ENCODE measurements at regions not wholly inside any gene's neighbourhood (a gene's known extent, or its start where the extent isn't known, plus 50 kb on each side); places are given as distances from the start of the nearest gene placed in this dataset.

- no peak for TF ChIP-seq CTCF (IDR thresholded peaks at IDR 0.05)
- H3K4me3 Mint-ChIP-seq, result no peak overlapping the region
- peaks cover 31% of the 10 kb centered on the region for H3K4me1 Mint-ChIP-seq (ENCODE audit: low read depth)
- no peak overlapping the region for H3K27ac Mint-ChIP-seq
- no peak for DNase-seq
- no peaks in the 10 kb centered on the region for H3K9me3 Mint-ChIP-seq
- H3K36me3 Mint-ChIP-seq (ENCODE audit: low read depth), result no peaks in the 10 kb centered on the region
- H3K27me3 Mint-ChIP-seq (ENCODE audit: insufficient read depth), result no peaks in the 10 kb centered on the region; the same call in 1 of the 2 replicates
These were observed 522.5 kb downstream of the EPM2A start for GRCh38 chr6:145212813-145213212.

- H3K27me3 Mint-ChIP-seq (ENCODE audit: insufficient read depth), result no peaks in the 10 kb centered on the region; the same call in 1 of the 2 replicates
- no peak for DNase-seq
- H3K4me1 Mint-ChIP-seq (ENCODE audit: low read depth), result peaks cover 30% of the 10 kb centered on the region
- no peaks in the 10 kb centered on the region for H3K36me3 Mint-ChIP-seq (ENCODE audit: low read depth)
- H3K27ac Mint-ChIP-seq, result peak overlapping the region; percentile 14; the same call in 1 of the 2 replicates
- no peak overlapping the region; the same call in 1 of the 2 replicates for H3K4me3 Mint-ChIP-seq
- TF ChIP-seq CTCF (IDR thresholded peaks at IDR 0.05), result no peak
- H3K9me3 Mint-ChIP-seq, result no peaks in the 10 kb centered on the region
These were observed 521.7 kb downstream of the EPM2A start for GRCh38 chr6:145213614-145214013.

- peak; percentile 32 for DNase-seq
- no peaks in the 10 kb centered on the region for H3K9me3 Mint-ChIP-seq
- H3K27ac Mint-ChIP-seq, result no peak overlapping the region
- no peak overlapping the region; the same call in 1 of the 2 replicates for H3K4me3 Mint-ChIP-seq
- H3K4me1 Mint-ChIP-seq (ENCODE audit: low read depth), result peaks cover 24% of the 10 kb centered on the region
- peak; percentile 92 for TF ChIP-seq CTCF (IDR thresholded peaks at IDR 0.05)
- H3K27me3 Mint-ChIP-seq (ENCODE audit: insufficient read depth), result no peaks in the 10 kb centered on the region; the same call in 1 of the 2 replicates
- H3K36me3 Mint-ChIP-seq (ENCODE audit: low read depth), result no peaks in the 10 kb centered on the region
These were observed 520.8 kb downstream of the EPM2A start for GRCh38 chr6:145214570-145214969.

- TF ChIP-seq CTCF (IDR thresholded peaks at IDR 0.05), result no peak
- Mint-ChIP-seq H3K27ac (no peak overlapping the region), H3K9me3 (no peaks in the 10 kb centered on the region), H3K27me3 (ENCODE audit: insufficient read depth) (peaks cover 2% of the 10 kb centered on the region), H3K36me3 (ENCODE audit: low read depth) (no peaks in the 10 kb centered on the region), H3K4me3 (no peak overlapping the region), H3K4me1 (ENCODE audit: low read depth) (no peaks in the 10 kb centered on the region)
- no peak for DNase-seq
These were observed 510.9 kb downstream of the EPM2A start for GRCh38 chr6:145224450-145224849.

GRCh38 chr6:145225500-145225899 lies 509.8 kb downstream of the EPM2A start:
- Mint-ChIP-seq H3K27ac (no peak overlapping the region), H3K36me3 (ENCODE audit: low read depth) (no peaks in the 10 kb centered on the region), H3K9me3 (no peaks in the 10 kb centered on the region), H3K4me3 (no peak overlapping the region), H3K27me3 (ENCODE audit: insufficient read depth) (peaks cover 2% of the 10 kb centered on the region), H3K4me1 (ENCODE audit: low read depth) (no peaks in the 10 kb centered on the region)
- DNase-seq, result no peak
- TF ChIP-seq CTCF (IDR thresholded peaks at IDR 0.05), result no peak

GRCh38 chr6:145227593-145227992 lies 507.7 kb downstream of the EPM2A start:
- Mint-ChIP-seq H3K4me3 (no peak overlapping the region), H3K27ac (no peak overlapping the region), H3K9me3 (no peaks in the 10 kb centered on the region), H3K36me3 (ENCODE audit: low read depth) (no peaks in the 10 kb centered on the region), H3K4me1 (ENCODE audit: low read depth) (no peaks in the 10 kb centered on the region), H3K27me3 (ENCODE audit: insufficient read depth) (peaks cover 8% of the 10 kb centered on the region)
- no peak for TF ChIP-seq CTCF (IDR thresholded peaks at IDR 0.05)
- no peak for DNase-seq

All from HFFc6 (cell line).